GM21825 (cell line): ENCODE measurements at regions not wholly inside any gene's neighbourhood (a gene's known extent, or its start where the extent isn't known, plus 50 kb on each side); places are given as distances from the start of the nearest gene placed in this dataset.

Source experiments
- ATAC-seq: cut with Tn5 transposase; IDR thresholded peaks from one replicate; pipeline ENCODE4 v1.9.1; 2021; ENCODE audit warnings: mild to moderate bottlenecking, moderate library complexity; ENCODE audit not compliant: unreplicated experiment

GRCh38 chr14:99094901-99095300 lies 177.1 kb downstream of the BCL11B start:
- no peak for ATAC-seq

GRCh38 chr14:99095369-99095768 lies 176.6 kb downstream of the BCL11B start:
- ATAC-seq, result no peak

GRCh38 chr14:99098199-99098598 lies 173.8 kb downstream of the BCL11B start:
- no peak for ATAC-seq

GRCh38 chr14:99099051-99099787 lies 172.8 kb downstream of the BCL11B start:
- ATAC-seq, result no peak

- no peak for ATAC-seq
These were observed 171.3 kb downstream of the BCL11B start for GRCh38 chr14:99100497-99101270.

GRCh38 chr14:99101855-99102461 lies 170.0 kb downstream of the BCL11B start:
- no peak for ATAC-seq

- no peak for ATAC-seq
These were observed 155.2 kb downstream of the BCL11B start for GRCh38 chr14:99116741-99117295.

- no peak for ATAC-seq
These were observed 154.3 kb downstream of the BCL11B start for GRCh38 chr14:99117671-99118045.

- ATAC-seq, result no peak
These were observed 153.8 kb downstream of the BCL11B start for GRCh38 chr14:99118046-99118721.

GRCh38 chr14:99118946-99119345 lies 153.1 kb downstream of the BCL11B start:
- no peak for ATAC-seq
